ENCODE measurements at regions not wholly inside any gene's neighbourhood (a gene's known extent, or its start where the extent isn't known, plus 50 kb on each side); places are given as distances from the start of the nearest gene placed in this dataset.
"Not testable (repeated sequence)": the region's sequence is repeated elsewhere in the genome, so short reads cannot be mapped to it uniquely, and the experiment has no call there.

GRCh38 chr20:12575352-12576095 lies 433.2 kb upstream of the SPTLC3 start:
- H3K4me3 Mint-ChIP-seq, result no peak overlapping the region
- H3K4me1 Mint-ChIP-seq, result no peaks in the 10 kb centered on the region
- no peaks in the 10 kb centered on the region for H3K9me3 Mint-ChIP-seq
- no peak overlapping the region for H3K27ac Mint-ChIP-seq
- no peaks in the 10 kb centered on the region for H3K27me3 Mint-ChIP-seq
- H3K36me3 Mint-ChIP-seq, result no peaks in the 10 kb centered on the region

- Mint-ChIP-seq H3K27me3 (peaks cover 2% of the 10 kb centered on the region), H3K4me1 (no peaks in the 10 kb centered on the region), H3K9me3 (peaks cover 6% of the 10 kb centered on the region), H3K36me3 (no peaks in the 10 kb centered on the region), H3K27ac (no peak overlapping the region), H3K4me3 (no peak overlapping the region)
Observed at GRCh38 chr20:12577213-12577612, 431.6 kb upstream of the SPTLC3 start.

GRCh38 chr20:12581644-12582289 lies 427.0 kb upstream of the SPTLC3 start:
- H3K36me3 Mint-ChIP-seq, result no peaks in the 10 kb centered on the region
- H3K4me3 Mint-ChIP-seq, result no peak overlapping the region
- H3K4me1 Mint-ChIP-seq, result no peaks in the 10 kb centered on the region
- no peak overlapping the region for H3K27ac Mint-ChIP-seq
- peaks cover 6% of the 10 kb centered on the region for H3K9me3 Mint-ChIP-seq
- H3K27me3 Mint-ChIP-seq, result peaks cover 2% of the 10 kb centered on the region

GRCh38 chr20:12582710-12583109 lies 426.1 kb upstream of the SPTLC3 start:
- H3K36me3 Mint-ChIP-seq, H3K9me3 Mint-ChIP-seq, H3K27me3 Mint-ChIP-seq, H3K4me3 Mint-ChIP-seq, H3K27ac Mint-ChIP-seq, H3K4me1 Mint-ChIP-seq: not testable (repeated sequence)

GRCh38 chr20:12591949-12592470 lies 416.8 kb upstream of the SPTLC3 start:
- Mint-ChIP-seq H3K27me3 (no peaks in the 10 kb centered on the region), H3K9me3 (peaks cover 4% of the 10 kb centered on the region), H3K4me3 (no peak overlapping the region), H3K27ac (no peak overlapping the region), H3K36me3 (no peaks in the 10 kb centered on the region), H3K4me1 (no peaks in the 10 kb centered on the region)

- Mint-ChIP-seq H3K4me3 (no peak overlapping the region), H3K9me3 (peaks cover 4% of the 10 kb centered on the region), H3K27ac (no peak overlapping the region), H3K4me1 (no peaks in the 10 kb centered on the region), H3K36me3 (no peaks in the 10 kb centered on the region), H3K27me3 (no peaks in the 10 kb centered on the region)
Observed at GRCh38 chr20:12592756-12593155, 416.0 kb upstream of the SPTLC3 start.

GRCh38 chr20:12593342-12593873 lies 415.4 kb upstream of the SPTLC3 start:
- no peak overlapping the region for H3K4me3 Mint-ChIP-seq
- no peaks in the 10 kb centered on the region for H3K27me3 Mint-ChIP-seq
- H3K27ac Mint-ChIP-seq, result no peak overlapping the region
- no peaks in the 10 kb centered on the region for H3K4me1 Mint-ChIP-seq
- H3K36me3 Mint-ChIP-seq, result no peaks in the 10 kb centered on the region
- peaks cover 4% of the 10 kb centered on the region for H3K9me3 Mint-ChIP-seq

GRCh38 chr20:12594410-12595088 lies 414.2 kb upstream of the SPTLC3 start:
- H3K36me3 Mint-ChIP-seq, result no peaks in the 10 kb centered on the region
- no peak overlapping the region for H3K27ac Mint-ChIP-seq
- no peaks in the 10 kb centered on the region for H3K27me3 Mint-ChIP-seq
- H3K9me3 Mint-ChIP-seq, result peaks cover 4% of the 10 kb centered on the region
- no peaks in the 10 kb centered on the region for H3K4me1 Mint-ChIP-seq
- H3K4me3 Mint-ChIP-seq, result no peak overlapping the region

- Mint-ChIP-seq H3K27me3 (no peaks in the 10 kb centered on the region), H3K9me3 (peaks cover 4% of the 10 kb centered on the region), H3K4me3 (no peak overlapping the region), H3K27ac (no peak overlapping the region), H3K36me3 (no peaks in the 10 kb centered on the region), H3K4me1 (no peaks in the 10 kb centered on the region)
Observed at GRCh38 chr20:12595841-12596240, 412.9 kb upstream of the SPTLC3 start.

- no peaks in the 10 kb centered on the region for H3K9me3 Mint-ChIP-seq
- no peaks in the 10 kb centered on the region for H3K36me3 Mint-ChIP-seq
- no peak overlapping the region for H3K27ac Mint-ChIP-seq
- H3K27me3 Mint-ChIP-seq, result no peaks in the 10 kb centered on the region
- no peak overlapping the region for H3K4me3 Mint-ChIP-seq
- no peaks in the 10 kb centered on the region for H3K4me1 Mint-ChIP-seq
Observed at GRCh38 chr20:12596863-12597262, 411.9 kb upstream of the SPTLC3 start.

- no peaks in the 10 kb centered on the region for H3K36me3 Mint-ChIP-seq
- no peak overlapping the region for H3K27ac Mint-ChIP-seq
- H3K27me3 Mint-ChIP-seq, result no peaks in the 10 kb centered on the region
- peaks cover 3% of the 10 kb centered on the region for H3K9me3 Mint-ChIP-seq
- H3K4me3 Mint-ChIP-seq, result no peak overlapping the region
- H3K4me1 Mint-ChIP-seq, result no peaks in the 10 kb centered on the region
Observed at GRCh38 chr20:12597551-12597950, 411.2 kb upstream of the SPTLC3 start.

- no peaks in the 10 kb centered on the region for H3K27me3 Mint-ChIP-seq
- H3K9me3 Mint-ChIP-seq, result peaks cover 5% of the 10 kb centered on the region
- no peak overlapping the region for H3K4me3 Mint-ChIP-seq
- no peaks in the 10 kb centered on the region for H3K36me3 Mint-ChIP-seq
- H3K27ac Mint-ChIP-seq, result no peak overlapping the region
- H3K4me1 Mint-ChIP-seq, result no peaks in the 10 kb centered on the region
Observed at GRCh38 chr20:12598894-12599293, 409.9 kb upstream of the SPTLC3 start.

- Mint-ChIP-seq H3K27me3 (no peaks in the 10 kb centered on the region), H3K4me3 (no peak overlapping the region), H3K9me3 (peaks cover 5% of the 10 kb centered on the region), H3K36me3 (no peaks in the 10 kb centered on the region), H3K4me1 (no peaks in the 10 kb centered on the region), H3K27ac (no peak overlapping the region)
Observed at GRCh38 chr20:12599494-12599893, 409.3 kb upstream of the SPTLC3 start.

GRCh38 chr20:12605751-12606150 lies 403.0 kb upstream of the SPTLC3 start:
- Mint-ChIP-seq H3K4me3 (no peak overlapping the region), H3K27me3 (no peaks in the 10 kb centered on the region)

GRCh38 chr20:12610871-12611270 lies 397.9 kb upstream of the SPTLC3 start:
- Mint-ChIP-seq H3K36me3 (no peaks in the 10 kb centered on the region), H3K4me1 (no peaks in the 10 kb centered on the region), H3K9me3 (peaks cover 15% of the 10 kb centered on the region), H3K27me3 (no peaks in the 10 kb centered on the region), H3K27ac (no peak overlapping the region), H3K4me3 (no peak overlapping the region)

More at GRCh38 chr20:12605751-12606150, 403.0 kb upstream of the SPTLC3 start:
- no peaks in the 10 kb centered on the region for H3K4me1 Mint-ChIP-seq
- H3K36me3 Mint-ChIP-seq, result no peaks in the 10 kb centered on the region
- H3K27ac Mint-ChIP-seq, result no peak overlapping the region
- H3K9me3 Mint-ChIP-seq, result peaks cover 5% of the 10 kb centered on the region

- Mint-ChIP-seq H3K4me1 (no peaks in the 10 kb centered on the region), H3K36me3 (no peaks in the 10 kb centered on the region), H3K27me3 (no peaks in the 10 kb centered on the region), H3K9me3 (peaks cover 15% of the 10 kb centered on the region), H3K27ac (no peak overlapping the region), H3K4me3 (no peak overlapping the region)
Observed at GRCh38 chr20:12614764-12615163, 394.0 kb upstream of the SPTLC3 start.

All from activated naive CD4-positive, alpha-beta T cell treated with anti-CD3 and anti-CD28 coated beads, Interleukin-2, amount 50 U/mL, for 24 hours (primary cell).